CD14-positive monocyte (primary cell): ENCODE measurements at regions not wholly inside any gene's neighbourhood (a gene's known extent, or its start where the extent isn't known, plus 50 kb on each side); places are given as distances from the start of the nearest gene placed in this dataset. TPM values are rescaled to one million over a fixed set of nuclear protein-coding genes. Genes with fewer than 3 reads are reported as not detected.

ENCODE experiments used
- DNase-seq, 3 donors: peaks; one replicate each; pipeline ENCODE4 v3.0.0-alpha.2; 2011 to 2022
- H2AFZ ChIP-seq: 2 replicates; pipeline ENCODE4 v1.6.0; 2012; ENCODE audit warnings: mild to moderate bottlenecking, low read depth, low read length, inconsistent platforms; ENCODE audit not compliant: insufficient read depth, poor library complexity, severe bottlenecking
- H3K27ac ChIP-seq, 2 donors: 1 replicate in 1 of 2; 2 replicates in 1 of 2; pipeline ENCODE4 v1.5.1; 2012 to 2013; ENCODE audit warnings: low read length in 2 of 2, control low read depth in 1 of 2, inconsistent platforms in 1 of 2, low read depth in 1 of 2, mild to moderate bottlenecking in 1 of 2
- H3K27me3 ChIP-seq, 2 donors: one replicate each; pipeline versions ENCODE4 v1.6.0 to v1.6.1; 2011 to 2013; ENCODE audit warnings: low read length in 2 of 2; ENCODE audit not compliant: control insufficient read depth in 2 of 2, insufficient read depth in 2 of 2
- H3K36me3 ChIP-seq, 2 donors: replicated peaks in 1 of 2; 1 replicate in 1 of 2; 2 replicates in 1 of 2; pipeline versions ENCODE4 v1.5.1 to v1.6.1; 2012 to 2013; ENCODE audit warnings: low read length in 2 of 2, control low read depth in 1 of 2, inconsistent platforms in 1 of 2, mild to moderate bottlenecking in 1 of 2; ENCODE audit not compliant: insufficient read depth in 2 of 2, control insufficient read depth in 1 of 2
- H3K4me1 ChIP-seq, 2 donors: 1 replicate in 1 of 2; 2 replicates in 1 of 2; pipeline versions ENCODE4 v1.5.1 to v1.6.1; 2012 to 2013; ENCODE audit warnings: low read length in 2 of 2, control low read depth in 1 of 2, inconsistent platforms in 1 of 2, mild to moderate bottlenecking in 1 of 2, moderate library complexity in 1 of 2; ENCODE audit not compliant: insufficient read depth in 2 of 2, control insufficient read depth in 1 of 2
- H3K4me2 ChIP-seq: replicated peaks from 2 replicates; pipeline ENCODE3; 2012; ENCODE audit warnings: low read length, moderate library complexity, mild to moderate bottlenecking; ENCODE audit not compliant: poor library complexity, severe bottlenecking; ENCODE audit errors: extremely low read depth
- H3K4me3 ChIP-seq, 3 experiments: fragments of 200-600 bp in 1 of 3; sonication (generic) in 1 of 3; replicated peaks in 1 of 3; 1 replicate in 2 of 3; 2 replicates in 1 of 3; pipeline ENCODE4 v1.5.1; 2011 to 2013; ENCODE audit warnings: low read length in 3 of 3, mild to moderate bottlenecking in 3 of 3, control low read depth in 2 of 3, low read depth in 2 of 3, inconsistent platforms in 1 of 3, moderate library complexity in 1 of 3
- H3K79me2 ChIP-seq: 2 replicates; pipeline ENCODE4 v1.6.0; 2012; ENCODE audit warnings: mild to moderate bottlenecking, control low read depth, inconsistent platforms, low read length, moderate library complexity; ENCODE audit not compliant: insufficient read depth
- H3K9ac ChIP-seq: 2 replicates; pipeline ENCODE4 v1.6.0; 2017; ENCODE audit warnings: low read length, mild to moderate bottlenecking; ENCODE audit not compliant: insufficient read depth, poor library complexity, severe bottlenecking
- H3K9me3 ChIP-seq, 2 donors: replicated peaks in 1 of 2; 1 replicate in 1 of 2; 2 replicates in 1 of 2; pipeline versions ENCODE4 v1.5.1 to v1.6.1; 2012 to 2013; ENCODE audit warnings: low read length in 2 of 2, control low read depth in 1 of 2; ENCODE audit not compliant: control insufficient read depth in 1 of 2, insufficient read depth in 1 of 2
- H4K20me1 ChIP-seq: 2 replicates; pipeline ENCODE4 v1.6.0; 2012; ENCODE audit warnings: mild to moderate bottlenecking, low read length, control low read depth, moderate library complexity; ENCODE audit not compliant: insufficient read depth
- H3K27ac Mint-ChIP-seq, 7 donors: one replicate each; pipeline ENCODE4 v1.8.0; 2020; ENCODE audit warnings: mild to moderate bottlenecking in 7 of 7, mixed read lengths in 7 of 7, moderate library complexity in 6 of 7, inconsistent platforms in 2 of 7
- H3K27me3 Mint-ChIP-seq, 3 donors: one replicate each; pipeline ENCODE4 v1.8.0; 2021 to 2022; ENCODE audit warnings: low read depth in 3 of 3, mild to moderate bottlenecking in 3 of 3, mixed read lengths in 3 of 3, moderate library complexity in 3 of 3, inconsistent platforms in 1 of 3
- H3K36me3 Mint-ChIP-seq, 2 donors: one replicate each; pipeline ENCODE4 v1.8.0; 2020; ENCODE audit warnings: mixed read lengths in 2 of 2, inconsistent platforms in 1 of 2, mild to moderate bottlenecking in 1 of 2
- H3K4me1 Mint-ChIP-seq: one replicate; pipeline ENCODE4 v1.8.0; 2020; ENCODE audit warnings: mild to moderate bottlenecking, mixed read lengths
- H3K4me3 Mint-ChIP-seq, 2 donors: one replicate each; pipeline ENCODE4 v1.8.0; 2020; ENCODE audit warnings: mild to moderate bottlenecking in 2 of 2, mixed read lengths in 2 of 2, moderate library complexity in 1 of 2
- H3K9me3 Mint-ChIP-seq, 7 donors: one replicate each; pipeline ENCODE4 v1.8.0; 2020 to 2022; ENCODE audit warnings: mixed read lengths in 7 of 7, mild to moderate bottlenecking in 6 of 7, moderate library complexity in 6 of 7, inconsistent platforms in 2 of 7
- CTCF ChIP-seq: fragments of 200-600 bp; IDR thresholded peaks from one replicate; pipeline ENCODE4 v1.8.0; 2022; ENCODE audit warnings: antibody characterized with exemption, mild to moderate bottlenecking
- WGBS: methylation state at CpG from one replicate; pipeline ENCODE4 v1.1.5; 2013; ENCODE audit warnings: missing lambda C conversion rate; ENCODE audit not compliant: insufficient coverage; 5-methylcytosine and 5-hydroxymethylcytosine counted together
- intact Hi-C, 2 donors: fragments of 100-400 bp; cut with micrococcal nuclease; formaldehyde crosslinking; loops; one replicate each; pipeline versions ENCODE4 v1.15.0 to v1.15.1; 2023
- small RNA-seq: library from RNA; depleted of rRNA; stranded (forward); fragments of <200 nt; gene quantifications from one replicate; pipeline ENCODE3, GENCODE V24; 2012; ENCODE audit warnings: low read depth; ENCODE audit not compliant: insufficient read length

DNA sequence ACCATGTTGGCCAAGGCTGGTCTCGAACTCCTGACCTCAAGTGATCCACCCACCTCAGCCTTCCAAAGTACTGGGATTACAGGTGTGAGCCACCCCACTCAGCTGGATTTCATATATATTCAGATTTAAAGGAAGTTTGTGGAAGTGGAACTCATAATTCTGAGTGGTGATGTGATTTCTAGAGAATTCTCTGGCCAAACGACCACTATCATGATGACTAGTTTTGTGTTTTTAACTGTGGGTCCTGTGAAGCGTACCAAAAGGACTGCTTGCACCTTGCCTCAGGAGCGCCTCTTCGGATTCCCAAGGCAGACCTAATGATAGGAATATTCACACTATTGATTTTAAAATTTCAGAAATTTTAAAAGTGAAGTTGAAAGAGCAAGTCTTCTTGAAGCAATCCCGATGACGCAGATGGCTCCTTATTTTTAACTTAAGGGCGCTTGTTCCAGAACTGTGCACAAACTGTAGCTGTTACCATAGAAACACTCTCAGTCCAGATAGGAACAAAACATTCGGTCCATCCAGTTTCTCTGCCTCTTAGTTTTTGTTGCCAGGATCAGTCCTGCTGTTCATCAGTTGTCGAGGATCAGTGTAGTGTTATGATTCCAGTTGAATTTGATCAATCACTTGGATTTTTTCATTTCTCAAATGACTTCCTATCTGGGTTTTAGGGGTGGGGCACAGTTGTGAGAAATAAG is 51.7 kb upstream of the CLCN4 start:
- H3K36me3 ChIP-seq, result peaks cover 0 to 12% of the 10 kb centered on the region in 2 donors
- Mint-ChIP-seq H3K27ac (no peak overlapping the region), H3K36me3 (peaks cover 17 to 22% of the 10 kb centered on the region in 2 donors), H3K4me1 (peaks cover 19% of the 10 kb centered on the region), H3K9me3 (peaks cover 0 to 15% (median 0%) of the 10 kb centered on the region in 7 donors), H3K4me3 (no peak overlapping the region), H3K27me3 (peaks cover 0 to 4% (median 2%) of the 10 kb centered on the region in 3 donors)
- H3K4me1 ChIP-seq, result peaks cover 0 to 4% of the 10 kb centered on the region in 2 donors
- no peak overlapping the region for H2AFZ ChIP-seq
- no peak for DNase-seq
- no peaks in the 10 kb centered on the region for H4K20me1 ChIP-seq
- H3K4me2 ChIP-seq, result no peak overlapping the region
- intact Hi-C loops, result no loop called here
- no peaks in the 10 kb centered on the region for H3K9me3 ChIP-seq
- no peak overlapping the region for H3K9ac ChIP-seq
- no peaks in the 10 kb centered on the region for H3K27me3 ChIP-seq
- no peak for TF ChIP-seq CTCF
- WGBS, result no CpG with 5 or more reads among the region's 10 CpGs
- H3K79me2 ChIP-seq, result no peaks in the 10 kb centered on the region
- no peak overlapping the region for H3K27ac ChIP-seq
- H3K4me3 ChIP-seq, result no peak overlapping the region

DNA sequence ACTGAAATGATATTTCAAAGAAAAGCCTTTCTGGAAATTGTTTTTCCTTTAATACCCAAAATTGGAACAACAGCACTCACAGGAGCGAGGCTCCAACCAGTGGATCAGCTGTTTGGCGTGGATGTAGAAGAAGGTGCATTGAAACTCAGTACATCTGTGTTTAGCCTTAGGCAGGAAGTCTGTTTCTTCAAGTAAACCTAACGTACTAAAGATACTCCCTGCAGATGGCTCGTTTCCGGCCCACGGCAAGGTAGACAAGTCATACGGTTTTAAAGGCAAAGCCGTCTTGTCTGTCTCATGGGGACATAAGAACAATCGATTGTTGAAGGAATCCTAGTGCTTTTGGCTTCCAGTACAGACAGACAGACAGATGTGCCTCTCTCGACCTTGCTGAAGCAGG is 50.0 kb upstream of the CLCN4 start:
- TF ChIP-seq CTCF, result no peak
- Mint-ChIP-seq H3K27me3 (peaks cover 0 to 4% (median 2%) of the 10 kb centered on the region in 3 donors), H3K4me3 (no peak overlapping the region), H3K9me3 (peaks cover 0 to 12% (median 0%) of the 10 kb centered on the region in 7 donors), H3K4me1 (peaks cover 34% of the 10 kb centered on the region), H3K36me3 (peaks cover 13 to 23% of the 10 kb centered on the region in 2 donors), H3K27ac (peak overlapping the region in 1 of 7 donors; percentile 27)
- Histone ChIP-seq H3K4me1 (peaks cover 10 to 17% of the 10 kb centered on the region in 2 donors), H3K36me3 (peaks cover 0 to 7% of the 10 kb centered on the region in 2 donors), H3K9me3 (no peaks in the 10 kb centered on the region), H3K9ac (no peak overlapping the region), H3K79me2 (no peaks in the 10 kb centered on the region), H3K27me3 (no peaks in the 10 kb centered on the region), H3K4me3 (no peak overlapping the region), H4K20me1 (no peaks in the 10 kb centered on the region), H3K4me2 (no peak overlapping the region), H2AFZ (no peak overlapping the region), H3K27ac (no peak overlapping the region)
- no peak for DNase-seq
- intact Hi-C loops, result no loop called here
- WGBS, result 85% methylated on average over 6 of the region's 10 CpGs

Small RNAs in the stretch of these regions (small RNA-seq; reads per million reads assigned to genes)
- not detected for gene RF00019
